H1 (cell line): ENCODE measurements at regions not wholly inside any gene's neighbourhood (a gene's known extent, or its start where the extent isn't known, plus 50 kb on each side); places are given as distances from the start of the nearest gene placed in this dataset.

ENCODE experiments used
- CTCF ChIA-PET: fragments of 300-600 bp; sonication (Branson Sonifier 250); formaldehyde crosslinking; loops from one replicate; lab custom pipeline; 2021; ENCODE audit not compliant: partially characterized antibody; lab: Charles Lee
- POLR2A ChIA-PET: fragments of 300-600 bp; sonication (Branson Sonifier 250); formaldehyde crosslinking; loops from one replicate; lab custom pipeline; 2021; ENCODE audit warnings: inconsistent platforms; ENCODE audit not compliant: partially characterized antibody; lab: Charles Lee
- DNase-seq, 2 experiments: peaks; one replicate each; pipeline versions ENCODE4 v3.0.0 to v3.0.0-alpha.2; 2010 to 2022; ENCODE audit warnings: low spot score in 2 of 2, low read depth in 1 of 2, mixed read lengths in 1 of 2
- FAIRE-seq: peaks from 2 replicates; lab custom pipeline; 2011; peaks lifted over from hg19 to GRCh38; lab: Jason Lieb, UNC
- H2AFZ ChIP-seq: 2 replicates; pipeline ENCODE4 v1.8.1; 2012; ENCODE audit warnings: low read length, inconsistent platforms
- H2AK5ac ChIP-seq: 2 replicates; pipeline ENCODE4 v1.6.1; 2013; ENCODE audit warnings: low read depth, low read length
- H2BK120ac ChIP-seq: replicated peaks from 2 replicates; pipeline ENCODE3; 2013; ENCODE audit warnings: low read depth, low read length, inconsistent platforms
- H2BK12ac ChIP-seq: 2 replicates; pipeline ENCODE4 v1.6.1; 2013; ENCODE audit warnings: low read depth, low read length
- H2BK15ac ChIP-seq: 2 replicates; pipeline ENCODE4 v1.6.1; 2013; ENCODE audit warnings: low read length
- H2BK20ac ChIP-seq: 2 replicates; pipeline ENCODE4 v1.6.1; 2013; ENCODE audit warnings: low read length
- H2BK5ac ChIP-seq: 2 replicates; pipeline ENCODE4 v1.6.1; 2013; ENCODE audit warnings: low read depth, low read length
- H3K14ac ChIP-seq: 2 replicates; pipeline ENCODE4 v1.6.1; 2013; ENCODE audit warnings: inconsistent platforms; ENCODE audit not compliant: insufficient read length
- H3K18ac ChIP-seq: 2 replicates; pipeline ENCODE4 v1.6.1; 2013; ENCODE audit warnings: low read length; ENCODE audit errors: extremely low read depth
- H3K23ac ChIP-seq: 2 replicates; pipeline ENCODE4 v1.6.1; 2013; ENCODE audit warnings: inconsistent platforms; ENCODE audit not compliant: insufficient read length
- H3K23me2 ChIP-seq: 2 replicates; pipeline ENCODE4 v1.6.1; 2013; ENCODE audit warnings: low read depth, low read length
- H3K27ac ChIP-seq: 2 replicates; pipeline ENCODE4 v1.6.1; 2011; ENCODE audit warnings: low read depth, low read length, inconsistent platforms
- H3K27me3 ChIP-seq, 4 experiments: replicated peaks in 1 of 4; 1 replicate in 1 of 4; 2 replicates in 3 of 4; pipeline versions ENCODE4 v1.6.1 to v1.8.1; 2011 to 2013; ENCODE audit warnings: low read length in 3 of 4, mild to moderate bottlenecking in 3 of 4, inconsistent platforms in 2 of 4, mixed read lengths in 2 of 4, moderate library complexity in 1 of 4; ENCODE audit not compliant: control insufficient read depth in 3 of 4, insufficient read depth in 3 of 4; ENCODE audit errors: extremely low read depth in 1 of 4
- H3K36me3 ChIP-seq, 4 experiments: 2 replicates each; pipeline versions ENCODE4 v1.6.1 to v1.8.1; 2011 to 2013; ENCODE audit warnings: mild to moderate bottlenecking in 4 of 4, low read length in 3 of 4, moderate library complexity in 2 of 4, control low read depth in 1 of 4, inconsistent platforms in 1 of 4; ENCODE audit not compliant: insufficient read depth in 4 of 4, control insufficient read depth in 2 of 4
- H3K4ac ChIP-seq: replicated peaks from 2 replicates; pipeline ENCODE3; 2013; ENCODE audit warnings: low read length, low read depth, mixed read lengths, inconsistent platforms; ENCODE audit not compliant: insufficient read length
- H3K4me1 ChIP-seq, 4 experiments: replicated peaks in 1 of 4; 1 replicate in 1 of 4; 2 replicates in 3 of 4; pipeline versions ENCODE4 v1.6.1 to v1.8.1; 2011 to 2013; ENCODE audit warnings: low read length in 3 of 4, inconsistent platforms in 2 of 4, mixed read lengths in 1 of 4; ENCODE audit not compliant: insufficient read depth in 4 of 4, control insufficient read depth in 3 of 4
- H3K4me2 ChIP-seq, 2 experiments: 2 replicates each; pipeline versions ENCODE4 v1.6.1 to v1.8.1; 2011 to 2013; ENCODE audit warnings: low read depth in 2 of 2, low read length in 2 of 2, control low read depth in 1 of 2, inconsistent platforms in 1 of 2, mild to moderate bottlenecking in 1 of 2; ENCODE audit not compliant: insufficient read depth in 1 of 2
- H3K4me3 ChIP-seq, 4 experiments: fragments of 200-600, 300-600 bp in 1 of 4; sonication (generic), shearing (Covaris generic), sonication (Bioruptor Twin) in 1 of 4; 2 replicates each; pipeline versions ENCODE4 v1.5.1 to v1.8.1; 2011 to 2016; ENCODE audit warnings: low read length in 4 of 4, low read depth in 3 of 4, control low read depth in 2 of 4, inconsistent platforms in 2 of 4, mild to moderate bottlenecking in 2 of 4, mixed read lengths in 1 of 4, moderate library complexity in 1 of 4; ENCODE audit not compliant: insufficient read depth in 2 of 4; ENCODE audit errors: extremely low read depth in 1 of 4
- H3K56ac ChIP-seq: replicated peaks from 2 replicates; pipeline ENCODE3; 2013; ENCODE audit warnings: low read depth, mild to moderate bottlenecking, mixed read lengths, low read length, inconsistent platforms; ENCODE audit not compliant: insufficient read length
- H3K79me1 ChIP-seq: 2 replicates; pipeline ENCODE4 v1.6.1; 2013; ENCODE audit warnings: low read depth, low read length, control low read depth
- H3K79me2 ChIP-seq, 2 experiments: 2 replicates each; pipeline versions ENCODE4 v1.6.1 to v1.8.1; 2012 to 2013; ENCODE audit warnings: low read length in 2 of 2, mild to moderate bottlenecking in 2 of 2, inconsistent platforms in 1 of 2; ENCODE audit not compliant: insufficient read depth in 2 of 2, control insufficient read depth in 1 of 2
- H3K9ac ChIP-seq, 4 experiments: replicated peaks in 1 of 4; 1 replicate in 1 of 4; 2 replicates in 3 of 4; pipeline versions ENCODE4 v1.6.1 to v1.8.1; 2011 to 2013; ENCODE audit warnings: low read depth in 3 of 4, low read length in 3 of 4, control low read depth in 2 of 4, mild to moderate bottlenecking in 2 of 4, moderate library complexity in 2 of 4, inconsistent platforms in 1 of 4; ENCODE audit errors: extremely low read depth in 1 of 4
- H3K9me3 ChIP-seq, 2 experiments: 2 replicates each; pipeline versions ENCODE4 v1.6.1 to v1.8.1; 2012 to 2013; ENCODE audit warnings: mild to moderate bottlenecking in 2 of 2, moderate library complexity in 2 of 2, control low read depth in 1 of 2, inconsistent platforms in 1 of 2, low read depth in 1 of 2, low read length in 1 of 2, mixed read lengths in 1 of 2; ENCODE audit not compliant: insufficient read depth in 2 of 2
- H4K20me1 ChIP-seq, 2 experiments: replicated peaks in 1 of 2; 2 replicates each; pipeline versions ENCODE3 to v1.8.1; 2011 to 2013; ENCODE audit warnings: inconsistent platforms in 2 of 2, low read length in 2 of 2, mild to moderate bottlenecking in 1 of 2; ENCODE audit not compliant: insufficient read depth in 2 of 2, control insufficient read depth in 1 of 2
- H4K5ac ChIP-seq: 2 replicates; pipeline ENCODE4 v1.6.1; 2013; ENCODE audit warnings: low read length, low read depth, mixed read lengths, inconsistent platforms; ENCODE audit not compliant: insufficient read length
- H4K8ac ChIP-seq: 2 replicates; pipeline ENCODE4 v1.8.0; 2013; ENCODE audit warnings: mild to moderate bottlenecking, moderate library complexity, low read length, inconsistent platforms; ENCODE audit not compliant: insufficient read depth; ENCODE audit errors: extremely low read depth
- H4K91ac ChIP-seq: replicated peaks from 2 replicates; pipeline ENCODE3; 2013; ENCODE audit warnings: low read length, mixed read lengths, inconsistent platforms; ENCODE audit not compliant: insufficient read length
- ATF2 ChIP-seq: IDR thresholded peaks from 2 replicates; pipeline ENCODE4 v1.6.1; 2012; ENCODE audit warnings: low read length, inconsistent platforms
- EGR1 ChIP-seq: IDR thresholded peaks from 2 replicates; pipeline ENCODE4 v1.6.1; 2011; ENCODE audit warnings: low read depth, low read length, borderline replicate concordance
- MAFK ChIP-seq: IDR thresholded peaks from 2 replicates; pipeline ENCODE4 v1.6.1; 2012; ENCODE audit warnings: low read depth, mild to moderate bottlenecking, improper control_type of control experiment, low read length

DNA sequence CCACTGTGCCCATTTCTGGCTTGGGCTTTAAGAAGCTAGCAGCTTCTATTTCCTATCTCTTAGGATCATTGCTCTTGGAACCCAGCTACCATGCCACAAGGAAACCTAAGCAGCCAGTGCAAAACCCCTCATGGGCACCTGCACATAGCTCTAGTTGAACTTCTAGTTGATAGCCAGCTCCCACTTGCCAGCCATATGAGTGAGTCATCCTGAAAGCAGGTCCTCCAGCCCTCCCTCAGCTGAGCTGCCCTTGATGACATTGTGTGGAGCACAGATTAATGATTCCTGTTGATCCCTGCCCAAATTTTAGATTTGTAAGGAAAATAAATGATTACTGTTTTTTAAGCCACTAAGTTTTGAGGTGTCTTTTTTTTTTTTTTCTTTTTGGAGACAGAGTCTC is 234.2 kb upstream of the FBXO33 start:
- POLR2A ChIA-PET, result no interaction called here
- H2BK20ac ChIP-seq, result no peak overlapping the region
- CTCF ChIA-PET, result no interaction called here

More for the DNA sequence above, 234.2 kb upstream of the FBXO33 start:
- H3K14ac ChIP-seq, result no peak overlapping the region
- H3K4me3 ChIP-seq, result no peak overlapping the region
- H2AK5ac ChIP-seq, result no peak overlapping the region
- no peaks in the 10 kb centered on the region for H3K27me3 ChIP-seq
- no peak for DNase-seq
- no peaks in the 10 kb centered on the region for H3K9me3 ChIP-seq
- no peak for FAIRE-seq
- H4K91ac ChIP-seq, result no peak overlapping the region
- H3K36me3 ChIP-seq, result no peaks in the 10 kb centered on the region
- H3K4me1 ChIP-seq, result no peaks in the 10 kb centered on the region
- no peak overlapping the region for H3K4ac ChIP-seq
- no peak overlapping the region for H3K9ac ChIP-seq
- H3K18ac ChIP-seq, result no peak overlapping the region
- H3K23me2 ChIP-seq, result no peaks in the 10 kb centered on the region
- no peaks in the 10 kb centered on the region for H4K20me1 ChIP-seq
- no peaks in the 10 kb centered on the region for H3K79me2 ChIP-seq
- no peaks in the 10 kb centered on the region for H3K79me1 ChIP-seq
- no peak overlapping the region for H2BK15ac ChIP-seq
- no peak overlapping the region for H3K4me2 ChIP-seq
- no peak overlapping the region for H3K23ac ChIP-seq
- no peak overlapping the region for H2AFZ ChIP-seq
- no peak overlapping the region for H2BK12ac ChIP-seq
- no peak overlapping the region for H4K5ac ChIP-seq
- no peak overlapping the region for H2BK120ac ChIP-seq
- no peak overlapping the region for H3K27ac ChIP-seq
- H4K8ac ChIP-seq, result no peak overlapping the region
- TF ChIP-seq EGR1 (no peak), MAFK (no peak), ATF2 (no peak)
- no peak overlapping the region for H2BK5ac ChIP-seq
- H3K56ac ChIP-seq, result no peak overlapping the region
